ENCODE measurements at regions not wholly inside any gene's neighbourhood (a gene's known extent, or its start where the extent isn't known, plus 50 kb on each side); places are given as distances from the start of the nearest gene placed in this dataset.
"Not testable (repeated sequence)": the region's sequence is repeated elsewhere in the genome, so short reads cannot be mapped to it uniquely, and the experiment has no call there.

DNA sequence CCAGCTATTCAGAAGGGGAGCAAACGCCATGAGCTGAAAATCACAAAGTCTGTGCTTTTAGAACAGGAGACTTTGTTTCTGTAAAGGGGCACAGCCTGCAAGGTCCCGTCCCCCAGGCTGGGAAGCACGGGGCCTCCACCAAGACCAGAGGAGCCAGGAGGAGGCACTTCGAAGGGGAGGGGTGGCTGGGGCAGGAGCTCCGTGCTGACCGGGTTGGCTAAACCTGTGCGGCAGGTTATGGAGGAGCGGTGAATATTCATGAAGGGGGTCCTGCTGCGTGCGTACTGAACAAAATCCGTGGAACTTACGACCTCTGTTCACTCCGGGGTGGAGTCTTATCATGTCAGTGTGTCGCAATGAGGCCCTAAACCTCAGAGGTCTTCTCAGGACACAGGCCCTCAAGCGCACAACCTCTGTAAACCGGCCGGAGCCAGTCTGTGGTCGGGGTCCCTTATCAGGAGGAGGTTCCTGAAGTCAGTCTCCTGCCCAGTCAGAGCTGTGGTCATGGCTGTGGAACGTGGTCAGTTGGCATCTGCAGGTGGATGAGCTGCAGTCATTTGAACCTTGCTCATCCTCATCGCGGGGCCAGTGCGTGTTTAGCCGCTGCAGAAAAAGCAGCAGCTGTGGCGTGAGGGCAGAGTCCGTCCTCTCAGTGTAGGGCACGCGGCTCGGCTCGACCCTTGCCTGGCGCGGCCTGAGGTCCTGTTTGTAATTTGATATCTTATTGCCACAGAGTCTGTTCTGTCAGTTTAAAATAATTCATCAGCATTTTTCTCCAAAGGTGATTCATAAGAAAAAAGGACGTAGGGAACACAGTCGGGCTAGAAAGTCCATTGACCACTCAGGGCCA, 5507.7 kb upstream of the TPTE start:
- ATAC-seq: peak; percentile 74 to 88 (median 84)
- H3K27me3 ChIP-seq; H3K4me1 ChIP-seq; H3K27ac ChIP-seq; H3K9me3 ChIP-seq; intact Hi-C loops (cut with DNase I); H3K36me3 ChIP-seq; DNase-seq; H3K4me3 ChIP-seq: not testable (repeated sequence)
- no CpG with 5 or more reads among the region's 33 CpGs for WGBS (ENCODE audit: insufficient coverage, low coverage, low lambda C conversion rate, missing lambda C conversion rate)

DNA sequence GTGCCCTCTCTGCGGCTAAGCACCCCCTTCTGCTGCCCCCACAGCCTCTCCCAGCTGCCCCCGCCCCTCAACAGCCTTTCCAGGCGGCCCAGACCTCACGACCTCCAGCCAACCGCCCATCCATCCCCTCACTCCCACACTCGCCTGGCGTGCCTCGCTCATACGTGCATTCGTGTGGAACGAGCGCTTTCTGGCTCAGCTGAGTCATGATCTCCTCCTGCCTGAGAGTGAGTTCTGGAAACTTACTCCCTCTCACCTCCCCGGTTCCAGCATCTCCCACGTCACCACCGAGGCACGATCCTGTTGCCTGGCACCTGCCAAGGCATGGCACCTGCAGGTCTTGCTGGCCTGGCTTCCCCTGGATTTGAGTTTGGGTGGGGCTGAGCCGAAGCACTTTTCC, 5506.2 kb upstream of the TPTE start:
- H3K36me3 ChIP-seq; H3K9me3 ChIP-seq; H3K4me3 ChIP-seq; DNase-seq; H3K4me1 ChIP-seq; H3K27ac ChIP-seq; intact Hi-C loops (cut with DNase I); ATAC-seq; H3K27me3 ChIP-seq: not testable (repeated sequence)
- no CpG with 5 or more reads among the region's 17 CpGs for WGBS (ENCODE audit: insufficient coverage, low coverage, low lambda C conversion rate, missing lambda C conversion rate)

DNA sequence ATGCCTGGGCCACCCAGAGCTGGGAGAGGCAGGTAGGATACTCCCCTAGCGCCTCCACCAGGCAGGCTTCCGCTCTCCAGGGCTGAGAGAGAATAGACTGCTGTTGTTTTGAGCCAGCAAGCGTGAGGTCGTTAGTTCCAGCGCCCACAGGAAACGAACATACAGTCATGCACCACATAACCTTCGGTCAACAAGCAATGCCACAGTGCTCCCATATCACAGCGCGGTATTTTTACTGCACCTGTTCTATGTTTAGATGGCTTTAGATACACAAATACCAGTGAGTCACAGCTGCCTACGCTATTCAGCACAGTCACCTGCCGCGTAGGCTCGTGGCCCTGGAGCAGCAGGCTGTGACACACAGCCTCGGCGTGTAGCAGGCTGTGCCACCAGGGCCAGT, 5502.3 kb upstream of the TPTE start:
- intact Hi-C loops (cut with DNase I); H3K27ac ChIP-seq; H3K4me1 ChIP-seq; DNase-seq; H3K27me3 ChIP-seq; H3K4me3 ChIP-seq; H3K9me3 ChIP-seq; H3K36me3 ChIP-seq: not testable (repeated sequence)
- WGBS (ENCODE audit: insufficient coverage, low coverage, low lambda C conversion rate, missing lambda C conversion rate): no CpG with 5 or more reads among the region's 15 CpGs
- peak in 2 of 4 donors; percentile 36 to 66 for ATAC-seq

DNA sequence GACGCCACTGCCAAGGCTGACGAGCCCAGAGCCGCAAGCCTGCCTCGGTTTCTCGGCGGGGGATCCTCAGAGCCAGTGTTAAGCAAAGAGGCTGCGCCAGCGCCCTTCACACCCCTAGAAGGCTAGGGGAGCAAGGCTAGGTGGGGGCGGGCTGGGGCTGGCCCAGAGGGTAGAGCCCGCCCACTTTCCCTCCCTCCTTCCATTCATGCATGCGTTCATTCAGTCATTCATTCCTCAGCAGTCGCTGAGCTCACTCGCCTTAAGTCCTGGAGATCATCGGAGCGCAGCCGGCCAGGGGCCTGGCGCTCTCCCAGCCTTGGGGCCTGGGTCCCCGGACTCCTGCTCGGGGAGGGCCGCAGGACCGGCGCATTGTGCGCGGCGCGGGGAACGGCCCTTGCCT, 5499.6 kb upstream of the TPTE start:
- H3K36me3 ChIP-seq; H3K9me3 ChIP-seq; intact Hi-C loops (cut with DNase I); H3K27me3 ChIP-seq; H3K27ac ChIP-seq; H3K4me3 ChIP-seq; DNase-seq; H3K4me1 ChIP-seq: not testable (repeated sequence)
- peak; percentile 26 to 61 (median 40) for ATAC-seq
- no CpG with 5 or more reads among the region's 27 CpGs for WGBS (ENCODE audit: insufficient coverage, low coverage, low lambda C conversion rate, missing lambda C conversion rate)

DNA sequence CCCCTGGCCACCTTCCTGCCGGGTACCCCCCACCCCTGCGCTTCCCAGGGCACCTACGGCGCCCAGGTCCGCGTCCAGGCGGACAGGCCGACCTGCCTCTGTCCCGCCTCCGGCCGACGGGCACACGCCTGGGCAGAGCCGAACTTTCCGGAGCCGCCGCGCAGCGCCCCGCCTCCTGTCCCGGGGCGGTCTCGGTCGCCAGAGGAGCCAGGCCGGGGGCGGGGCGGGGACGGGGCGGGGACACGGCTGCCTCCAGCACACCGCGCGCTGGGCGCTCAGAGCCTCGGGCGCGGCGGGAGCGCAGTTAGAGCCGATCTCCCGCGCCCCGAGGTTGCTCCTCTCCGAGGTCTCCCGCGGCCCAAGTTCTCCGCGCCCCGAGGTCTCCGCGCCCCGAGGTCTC, 5499.1 kb upstream of the TPTE start:
- WGBS (ENCODE audit: insufficient coverage, low coverage, low lambda C conversion rate, missing lambda C conversion rate): no CpG with 5 or more reads among the region's 52 CpGs
- H3K27me3 ChIP-seq; H3K36me3 ChIP-seq; H3K4me1 ChIP-seq; intact Hi-C loops (cut with DNase I); DNase-seq; H3K4me3 ChIP-seq; H3K9me3 ChIP-seq; H3K27ac ChIP-seq: not testable (repeated sequence)
- peak; percentile 76 to 91 (median 88) for ATAC-seq

DNA sequence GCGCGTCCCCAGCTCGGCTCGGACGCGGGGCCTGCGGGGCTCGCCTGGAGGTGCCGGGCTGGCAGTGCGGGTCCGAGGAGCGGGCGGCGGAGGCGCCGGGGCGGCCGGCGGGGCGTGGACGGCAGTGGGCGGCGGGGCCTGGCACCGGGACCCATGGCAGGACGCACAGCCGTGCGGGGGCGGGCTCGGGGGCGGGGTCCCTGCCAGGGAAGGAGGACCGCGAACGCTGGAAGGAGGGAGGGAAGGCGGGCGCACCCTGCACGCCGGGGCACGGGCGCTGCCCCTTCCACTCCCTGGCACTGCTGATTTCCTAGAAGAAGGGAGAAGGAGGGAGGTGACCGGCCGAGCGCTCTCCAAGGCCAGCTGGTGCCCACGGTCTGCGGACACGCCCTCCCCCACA, 5498.6 kb upstream of the TPTE start:
- H3K9me3 ChIP-seq; H3K36me3 ChIP-seq; H3K27me3 ChIP-seq; H3K4me3 ChIP-seq; DNase-seq; intact Hi-C loops (cut with DNase I); H3K4me1 ChIP-seq; H3K27ac ChIP-seq: not testable (repeated sequence)
- WGBS (ENCODE audit: insufficient coverage, low coverage, low lambda C conversion rate, missing lambda C conversion rate): no CpG with 5 or more reads among the region's 45 CpGs
- ATAC-seq: peak; percentile 47 to 69 (median 62)

DNA sequence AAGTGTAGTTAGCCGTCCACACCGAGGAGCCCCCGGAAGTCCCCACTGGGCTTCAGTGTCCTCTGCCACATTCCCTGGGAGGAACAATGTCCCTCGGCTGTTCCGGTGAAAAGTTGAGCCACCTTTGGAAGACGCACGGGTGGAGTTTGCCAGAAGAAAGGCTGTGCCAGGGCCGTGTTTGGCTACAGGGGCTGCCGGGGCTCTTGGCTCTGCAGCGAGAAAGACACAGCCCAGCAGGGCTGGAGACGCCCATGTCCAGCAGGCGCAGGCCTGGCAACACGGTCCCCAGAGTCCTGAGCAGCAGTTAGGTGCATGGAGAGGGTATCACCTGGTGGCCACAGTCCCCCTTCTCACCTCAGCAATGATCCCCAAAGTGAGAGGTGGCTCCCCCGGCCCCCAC, 5486.2 kb upstream of the TPTE start:
- intact Hi-C loops (cut with DNase I); H3K4me3 ChIP-seq; H3K36me3 ChIP-seq; H3K27ac ChIP-seq; ATAC-seq; H3K9me3 ChIP-seq; H3K4me1 ChIP-seq; DNase-seq; H3K27me3 ChIP-seq: not testable (repeated sequence)
- no CpG with 5 or more reads among the region's 14 CpGs for WGBS (ENCODE audit: insufficient coverage, low coverage, low lambda C conversion rate, missing lambda C conversion rate)

DNA sequence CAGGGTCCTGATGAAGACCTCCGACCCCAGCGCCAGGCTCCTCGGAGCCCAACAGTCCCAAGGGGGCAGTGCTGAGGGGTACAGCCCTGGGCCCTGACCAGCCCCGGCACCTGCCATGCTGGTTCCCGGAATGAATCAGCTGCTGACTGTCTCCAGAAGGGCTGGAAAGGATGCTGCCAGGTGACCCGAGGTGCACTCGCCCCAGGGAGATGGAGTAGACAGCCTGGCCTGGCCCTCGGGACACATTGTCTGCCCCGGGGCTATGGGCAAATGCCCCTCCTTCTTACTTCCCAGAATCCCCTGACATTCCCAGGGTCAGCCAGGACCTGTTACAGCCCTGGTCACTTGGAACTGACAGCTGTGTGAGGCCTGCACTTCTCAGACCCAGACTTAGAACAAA, 5485.8 kb upstream of the TPTE start:
- intact Hi-C loops (cut with DNase I); H3K4me1 ChIP-seq; H3K4me3 ChIP-seq; H3K27me3 ChIP-seq; ATAC-seq; H3K9me3 ChIP-seq; H3K27ac ChIP-seq; DNase-seq; H3K36me3 ChIP-seq: not testable (repeated sequence)
- WGBS (ENCODE audit: insufficient coverage, low coverage, low lambda C conversion rate, missing lambda C conversion rate): no CpG with 5 or more reads among the region's 9 CpGs

DNA sequence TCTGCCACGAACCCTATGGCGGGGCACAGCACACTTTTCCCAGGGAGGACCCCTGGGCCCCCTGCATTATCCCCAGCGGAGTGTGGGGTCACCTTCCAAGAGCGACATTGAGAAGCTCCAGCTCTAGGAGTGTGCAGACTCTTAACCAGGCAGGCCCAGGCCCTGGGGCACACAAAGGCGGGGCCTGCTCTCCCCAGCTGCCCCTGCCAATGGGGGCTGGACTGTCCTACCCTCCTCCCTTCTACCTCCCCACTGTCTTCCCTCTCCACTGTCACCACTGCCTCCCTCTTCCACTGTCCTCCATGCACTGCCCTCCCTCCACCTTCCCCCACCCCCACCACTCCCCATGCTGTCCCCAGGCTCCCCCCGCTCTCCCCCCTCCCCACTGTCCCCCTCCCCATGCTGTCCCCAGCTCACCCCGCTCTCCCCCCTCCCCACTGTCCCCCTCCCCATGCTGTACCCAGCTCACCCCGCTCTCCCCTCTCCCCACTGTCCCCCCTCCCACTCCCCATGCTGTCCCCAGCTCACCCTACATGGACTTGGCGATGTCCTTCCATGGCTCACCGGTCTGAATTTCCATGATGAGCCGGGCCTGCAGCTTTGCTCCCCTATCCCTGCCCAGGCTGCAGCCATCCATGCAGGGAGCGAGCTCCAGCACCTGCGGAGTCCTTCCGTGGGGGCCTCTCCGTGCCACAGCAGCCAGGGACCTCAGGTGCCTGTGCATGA, 5483.6 kb upstream of the TPTE start:
- WGBS (ENCODE audit: insufficient coverage, low coverage, low lambda C conversion rate, missing lambda C conversion rate): no CpG with 5 or more reads among the region's 15 CpGs
- H3K27ac ChIP-seq; H3K36me3 ChIP-seq; H3K4me1 ChIP-seq; H3K27me3 ChIP-seq; H3K4me3 ChIP-seq; ATAC-seq; intact Hi-C loops (cut with DNase I); H3K9me3 ChIP-seq: not testable (repeated sequence)
- DNase-seq: peak in 1 of 3 donors; percentile 19

DNA sequence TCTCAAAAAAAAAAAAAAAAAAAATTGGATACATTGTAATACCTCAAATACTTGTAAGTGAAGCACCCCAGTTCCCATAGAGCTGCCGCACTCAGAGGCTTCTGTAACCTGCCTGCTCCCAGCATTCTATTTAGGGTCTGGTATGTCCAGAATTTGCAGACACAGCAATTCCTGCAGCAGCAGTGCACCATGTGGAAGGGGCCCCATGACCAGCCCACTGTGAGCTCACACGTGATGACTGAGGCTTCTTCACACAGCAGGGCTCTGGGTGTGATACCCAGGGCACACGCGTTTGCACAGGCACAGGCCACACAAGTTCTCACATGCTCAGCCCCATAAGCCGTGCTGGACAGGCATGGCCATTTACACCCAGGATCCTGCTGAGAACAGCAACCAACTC, 5481.5 kb upstream of the TPTE start:
- H3K9me3 ChIP-seq; H3K4me3 ChIP-seq; intact Hi-C loops (cut with DNase I); H3K4me1 ChIP-seq; H3K36me3 ChIP-seq; H3K27me3 ChIP-seq; H3K27ac ChIP-seq; DNase-seq: not testable (repeated sequence)
- peak in 3 of 4 donors; percentile 37 to 49 (median 46) for ATAC-seq
- no CpG with 5 or more reads among the region's 5 CpGs for whole genome bisulfite sequencing (ENCODE audit: insufficient coverage, low coverage, low lambda C conversion rate, missing lambda C conversion rate)

DNA sequence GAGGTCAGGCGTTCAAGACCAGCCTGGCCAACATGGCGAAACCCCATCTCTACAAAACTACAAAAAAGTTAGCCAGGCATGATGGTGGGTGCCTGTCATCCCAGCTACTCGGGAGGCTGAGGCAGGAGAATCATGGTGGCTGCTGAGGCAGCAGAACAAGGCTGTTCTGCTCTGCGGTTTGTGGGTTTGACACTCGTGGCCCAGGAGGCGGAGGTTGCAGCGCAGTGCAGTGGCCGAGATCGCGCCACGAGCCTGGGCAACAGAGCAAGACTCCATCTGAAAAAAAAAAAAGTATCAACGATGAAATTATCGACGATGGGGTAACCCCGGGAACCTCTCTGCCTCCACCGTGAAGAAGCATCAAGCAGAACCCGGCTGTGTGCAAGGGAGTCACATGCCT, 5478.8 kb upstream of the TPTE start:
- H3K27me3 ChIP-seq; intact Hi-C loops (cut with DNase I); H3K9me3 ChIP-seq; H3K27ac ChIP-seq; DNase-seq; H3K36me3 ChIP-seq; ATAC-seq; H3K4me3 ChIP-seq; H3K4me1 ChIP-seq: not testable (repeated sequence)
- no CpG with 5 or more reads among the region's 17 CpGs for WGBS (ENCODE audit: insufficient coverage, low coverage, low lambda C conversion rate, missing lambda C conversion rate)

Data from right lobe of liver (tissue), 6 donors.